PC-3 (cell line): ENCODE measurements at regions not wholly inside any gene's neighbourhood (a gene's known extent, or its start where the extent isn't known, plus 50 kb on each side); places are given as distances from the start of the nearest gene placed in this dataset.

Experiments
- ATAC-seq: fragments of 200-7000 bp; cut with Tn5 transposase; 2 replicates; pipeline ENCODE4 v1.9.1; 2020; ENCODE audit warnings: mild to moderate bottlenecking, moderate library complexity
- BruUV-seq: library from RNA; stranded (reverse); fragments of 400-500 nt; replicated peaks from 2 replicates; lab custom pipeline; 2021; lab: Mats Ljungman, UMichigan
- CTCF ChIA-PET: fragments of 300-600 bp; sonication (Branson Sonifier 250); formaldehyde crosslinking; loops from one replicate; lab custom pipeline; 2022; ENCODE audit warnings: antibody characterized with exemption; lab: Charles Lee
- POLR2A ChIA-PET: fragments of 300-600 bp; sonication (Branson Sonifier 250); formaldehyde crosslinking; loops from one replicate; lab custom pipeline; 2022; ENCODE audit warnings: antibody characterized with exemption; ENCODE audit not compliant: unreplicated experiment; lab: Charles Lee
- DNase-seq: peaks from one replicate; pipeline ENCODE4 v3.0.0-alpha.2; 2015
- H2AFZ ChIP-seq: fragments of 300-600 bp; sonication (generic); 2 replicates; pipeline ENCODE4 v1.6.0; 2016; ENCODE audit warnings: antibody characterized with exemption, low read length
- H3F3A ChIP-seq: fragments of 300-600 bp; sonication (generic); one replicate; pipeline ENCODE4 v1.6.0; 2017; ENCODE audit warnings: antibody characterized with exemption, low read length, control low read depth, mild to moderate bottlenecking; ENCODE audit not compliant: unreplicated experiment
- H3K27ac ChIP-seq: fragments of 300-600 bp; sonication (generic); 2 replicates; pipeline ENCODE4 v1.5.1; 2016; ENCODE audit warnings: mild to moderate bottlenecking, low read length
- H3K27me3 ChIP-seq: fragments of 300-600 bp; sonication (generic); 2 replicates; pipeline ENCODE4 v1.6.1; 2016; ENCODE audit warnings: low read length, mixed read lengths
- H3K36me3 ChIP-seq: fragments of 300-600 bp; sonication (generic); 2 replicates; pipeline ENCODE4 v1.6.1; 2016; ENCODE audit warnings: low read depth, mixed run types, low read length, mixed read lengths
- H3K4me1 ChIP-seq: fragments of 300-600 bp; sonication (generic); 2 replicates; pipeline ENCODE4 v1.5.1; 2016; ENCODE audit warnings: low read length; ENCODE audit not compliant: insufficient read depth
- H3K4me2 ChIP-seq: fragments of 300-600 bp; sonication (generic); 2 replicates; pipeline ENCODE4 v1.6.0; 2016; ENCODE audit warnings: low read length
- H3K4me3 ChIP-seq: fragments of 300-600 bp; sonication (generic); 2 replicates; pipeline ENCODE4 v1.5.1; 2016; ENCODE audit warnings: mild to moderate bottlenecking, low read length, mixed read lengths
- H3K79me2 ChIP-seq: fragments of 300-600 bp; sonication (generic); 2 replicates; pipeline ENCODE4 v1.6.1; 2017; ENCODE audit warnings: low read length, mixed read lengths
- H3K9ac ChIP-seq: fragments of 300-600 bp; sonication (generic); 2 replicates; pipeline ENCODE4 v1.6.0; 2016; ENCODE audit warnings: mild to moderate bottlenecking, low read length
- H3K9me2 ChIP-seq: fragments of 300-600 bp; sonication (generic); replicated peaks from 2 replicates; pipeline ENCODE4 v1.6.1; 2016; ENCODE audit warnings: mixed run types, low read length, mixed read lengths
- H3K9me3 ChIP-seq: fragments of 300-600 bp; sonication (generic); 2 replicates; pipeline ENCODE4 v1.6.1; 2016; ENCODE audit warnings: low read length, mixed read lengths
- H4K20me1 ChIP-seq: fragments of 300-600 bp; sonication (generic); 2 replicates; pipeline ENCODE4 v1.6.1; 2016; ENCODE audit warnings: low read length, mixed read lengths
- CTCF ChIP-seq: fragments of 300-600 bp; sonication (generic); conservative IDR thresholded peaks from 2 replicates; pipeline ENCODE4 v1.5.1; 2017; ENCODE audit warnings: antibody characterized with exemption, low read depth, mild to moderate bottlenecking, low read length
- EZH2 ChIP-seq: fragments of 300-600 bp; sonication (generic); IDR thresholded peaks from one replicate; pipeline ENCODE4 v1.6.1; 2017; ENCODE audit warnings: antibody characterized with exemption, mild to moderate bottlenecking, low read length; ENCODE audit not compliant: unreplicated experiment
- EZH2phosphoT487 ChIP-seq: fragments of 300-600 bp; sonication (generic); IDR thresholded peaks from 2 replicates; pipeline ENCODE4 v1.6.1; 2018; ENCODE audit warnings: mild to moderate bottlenecking, antibody characterized with exemption, low read length, borderline replicate concordance
- intact Hi-C: fragments of 100-400 bp; cut with micrococcal nuclease; formaldehyde crosslinking; loops from 2 replicates; pipeline ENCODE4 v1.9.0; 2023

- Histone ChIP-seq H3K9me2 (no peaks in the 10 kb centered on the region), H3K79me2 (no peaks in the 10 kb centered on the region), H3K27me3 (no peaks in the 10 kb centered on the region), H3F3A (no peaks in the 10 kb centered on the region), H3K4me2 (no peak overlapping the region), H3K27ac (no peak overlapping the region), H3K4me1 (peaks cover 12% of the 10 kb centered on the region; the same call in 1 of the 2 replicates), H3K9me3 (no peaks in the 10 kb centered on the region), H3K36me3 (no peaks in the 10 kb centered on the region), H3K4me3 (no peak overlapping the region), H3K9ac (no peak overlapping the region), H2AFZ (no peak overlapping the region), H4K20me1 (no peaks in the 10 kb centered on the region)
- no TSS peak for BruUV-seq
- ChIA-PET POLR2A (no interaction called here), CTCF (no interaction called here)
- ATAC-seq (no peak), DNase-seq (no peak)
- intact Hi-C loops: no loop called here
- TF ChIP-seq CTCF (no peak), EZH2phosphoT487 (no peak), EZH2 (no peak)
These were observed 205.1 kb downstream of the ARL4C start for GRCh38 chr2:234291765-234292204.

- Histone ChIP-seq H3K36me3 (no peaks in the 10 kb centered on the region), H3K27me3 (no peaks in the 10 kb centered on the region), H3K4me1 (peaks cover 12% of the 10 kb centered on the region; the same call in 1 of the 2 replicates), H3K9me2 (no peaks in the 10 kb centered on the region), H3F3A (no peaks in the 10 kb centered on the region), H4K20me1 (no peaks in the 10 kb centered on the region), H2AFZ (no peak overlapping the region), H3K4me2 (no peak overlapping the region), H3K27ac (no peak overlapping the region), H3K4me3 (no peak overlapping the region), H3K9ac (no peak overlapping the region), H3K9me3 (no peaks in the 10 kb centered on the region), H3K79me2 (no peaks in the 10 kb centered on the region)
- no TSS peak for BruUV-seq
- DNase-seq (no peak), ATAC-seq (no peak)
- intact Hi-C loops: no loop called here
- CTCF ChIA-PET: no interaction called here
- no peak for TF ChIP-seq EZH2phosphoT487
- no peak for TF ChIP-seq EZH2
- POLR2A ChIA-PET: no interaction called here
These were observed 206.2 kb downstream of the ARL4C start for GRCh38 chr2:234290671-234291070.

GRCh38 chr2:234289834-234290590 lies 206.9 kb downstream of the ARL4C start:
- intact Hi-C loops: loop anchor here (1.0 kb wide), 1 partner anchor 210 kb away; no protein-coding TSS in a partner anchor
- H3K36me3 ChIP-seq: no peaks in the 10 kb centered on the region
- H3K4me1 ChIP-seq: peaks cover 12% of the 10 kb centered on the region; the same call in 1 of the 2 replicates
- H3K4me3 ChIP-seq: no peak overlapping the region
- H3K9me3 ChIP-seq: no peaks in the 10 kb centered on the region
- H3K27me3 ChIP-seq: no peaks in the 10 kb centered on the region
- DNase-seq (peak; percentile 81), ATAC-seq (peak; percentile 98)
- POLR2A ChIA-PET: no interaction called here
- H2AFZ ChIP-seq: no peak overlapping the region
- no TSS peak for BruUV-seq
- H4K20me1 ChIP-seq: no peaks in the 10 kb centered on the region
- TF ChIP-seq CTCF (no peak), EZH2phosphoT487 (no peak), EZH2 (no peak)
- H3K27ac ChIP-seq: peak overlapping the region; percentile 23
- H3K9me2 ChIP-seq: no peaks in the 10 kb centered on the region
- H3F3A ChIP-seq: no peaks in the 10 kb centered on the region
- no peaks in the 10 kb centered on the region for H3K79me2 ChIP-seq
- H3K4me2 ChIP-seq: no peak overlapping the region
- no peak overlapping the region for H3K9ac ChIP-seq
- CTCF ChIA-PET: interaction anchor here (0.6 kb wide), 3 partner anchors 33 to 212 kb away, joined by 3 to 5 read pairs (median 3); no protein-coding TSS in a partner anchor
